BJ (cell line): ENCODE measurements at regions not wholly inside any gene's neighbourhood (a gene's known extent, or its start where the extent isn't known, plus 50 kb on each side); places are given as distances from the start of the nearest gene placed in this dataset.
"Not testable (repeated sequence)": the region's sequence is repeated elsewhere in the genome, so short reads cannot be mapped to it uniquely, and the experiment has no call there.

Experiments
- CTCF ChIA-PET: fragments of 350-600 bp; formaldehyde crosslinking; extraction: SDS; loops from one replicate; lab custom pipeline; 2021; ENCODE audit warnings: antibody characterized with exemption, inconsistent platforms; lab: Yijun Ruan, JAX
- POLR2A ChIA-PET: fragments of 300-600 bp; sonication (Branson Sonifier 250); formaldehyde crosslinking; extraction: SDS; loops from one replicate; lab custom pipeline; 2021; ENCODE audit warnings: antibody characterized with exemption; lab: Charles Lee
- DNase-seq: peaks from one replicate; pipeline ENCODE4 v3.0.0-alpha.2; 2011; ENCODE audit warnings: low read depth
- H3K27me3 ChIP-seq: 2 replicates; pipeline ENCODE4 v1.6.0; 2011; ENCODE audit warnings: low read length; ENCODE audit not compliant: control insufficient read depth, insufficient read depth
- H3K36me3 ChIP-seq: 2 replicates; pipeline ENCODE4 v1.5.1; 2011; ENCODE audit warnings: low read length; ENCODE audit not compliant: control insufficient read depth, insufficient read depth
- H3K4me3 ChIP-seq: 2 replicates; pipeline ENCODE4 v1.5.1; 2011; ENCODE audit warnings: low read depth, mild to moderate bottlenecking, control low read depth, low read length
- CTCF ChIP-seq: IDR thresholded peaks from 2 replicates; pipeline ENCODE4 v1.5.1; 2011; ENCODE audit warnings: low read depth, mild to moderate bottlenecking, control low read depth, inconsistent platforms, low read length, moderate library complexity; ENCODE audit not compliant: insufficient read depth

DNA sequence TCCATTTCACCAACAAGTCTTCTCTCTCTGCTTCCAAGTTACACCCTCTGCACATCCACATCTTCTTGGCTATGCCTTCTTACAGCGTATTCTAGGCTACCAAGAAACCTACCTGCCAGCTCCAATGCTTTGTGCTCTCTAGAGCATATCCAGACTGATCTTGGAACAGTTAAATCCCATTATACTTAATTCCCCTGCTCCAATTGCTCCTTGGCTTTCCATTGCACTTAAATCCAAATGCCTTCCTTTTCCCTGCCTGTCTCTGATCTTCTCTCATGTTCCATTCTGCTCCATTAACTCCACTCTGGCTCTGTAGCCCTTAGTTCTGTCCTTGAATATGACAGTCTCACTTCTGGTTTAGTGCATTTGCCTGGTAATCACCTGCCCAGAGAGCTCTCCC, 322.4 kb downstream of the LRRC70 start:
- no peak for DNase-seq
- no peaks in the 10 kb centered on the region for H3K36me3 ChIP-seq
- no peaks in the 10 kb centered on the region for H3K27me3 ChIP-seq
- POLR2A ChIA-PET, result no interaction called here
- TF ChIP-seq CTCF, result no peak
- H3K4me3 ChIP-seq, result no peak overlapping the region
- CTCF ChIA-PET, result no interaction called here

- CTCF ChIA-PET, result interaction anchor here (0.6 kb wide), 1 partner anchor 138 kb away, joined by 3 read pairs; no protein-coding TSS in a partner anchor
- no peak overlapping the region for H3K4me3 ChIP-seq
- no peaks in the 10 kb centered on the region for H3K27me3 ChIP-seq
- DNase-seq, result no peak
- POLR2A ChIA-PET, result no interaction called here
- no peaks in the 10 kb centered on the region for H3K36me3 ChIP-seq
- TF ChIP-seq CTCF, result no peak
Measured at GRCh38 chr5:62896121-62896893, 317.7 kb downstream of the LRRC70 start.

GRCh38 chr5:62886603-62887315, 308.1 kb downstream of the LRRC70 start:
- no peak for TF ChIP-seq CTCF
- H3K27me3 ChIP-seq, result no peaks in the 10 kb centered on the region
- DNase-seq, result no peak
- H3K36me3 ChIP-seq, result no peaks in the 10 kb centered on the region
- H3K4me3 ChIP-seq, result no peak overlapping the region
- CTCF ChIA-PET, result interaction anchor here (0.5 kb wide), 1 partner anchor 8 kb away, joined by 3 read pairs; no protein-coding TSS in a partner anchor
- POLR2A ChIA-PET, result no interaction called here

GRCh38 chr5:62837330-62837729, 258.7 kb downstream of the LRRC70 start:
- DNase-seq, POLR2A ChIA-PET: not testable (repeated sequence)

GRCh38 chr5:62829604-62829986, 251.0 kb downstream of the LRRC70 start:
- no peak for DNase-seq
- POLR2A ChIA-PET, result no interaction called here

More at GRCh38 chr5:62837330-62837729, 258.7 kb downstream of the LRRC70 start:
- H3K36me3 ChIP-seq, H3K27me3 ChIP-seq, H3K4me3 ChIP-seq, CTCF ChIA-PET: not testable (repeated sequence)

More at GRCh38 chr5:62829604-62829986, 251.0 kb downstream of the LRRC70 start:
- no peaks in the 10 kb centered on the region for H3K36me3 ChIP-seq
- no peak for TF ChIP-seq CTCF
- CTCF ChIA-PET, result no interaction called here
- no peak overlapping the region for H3K4me3 ChIP-seq
- H3K27me3 ChIP-seq, result no peaks in the 10 kb centered on the region
